ENCODE measurements at regions not wholly inside any gene's neighbourhood (a gene's known extent, or its start where the extent isn't known, plus 50 kb on each side); places are given as distances from the start of the nearest gene placed in this dataset.

DNA sequence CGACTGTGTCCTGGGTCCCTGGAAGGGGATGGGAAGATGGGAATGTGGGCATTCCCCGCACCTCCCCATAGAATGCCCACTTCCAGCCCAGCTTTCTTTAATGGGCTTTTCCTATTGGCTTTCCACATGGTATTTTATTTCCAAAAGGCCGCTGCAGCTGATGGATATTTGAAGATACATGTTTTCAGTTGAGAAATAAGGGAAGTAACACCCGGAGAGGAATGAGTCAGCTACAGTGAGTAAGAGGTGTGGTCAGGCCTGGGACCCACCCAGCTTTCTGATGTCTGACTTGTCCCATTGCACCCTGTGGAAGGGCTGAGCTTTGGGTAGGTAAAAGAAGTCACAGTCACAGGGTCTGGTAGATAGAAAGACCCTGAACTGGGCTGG is 476.9 kb downstream of the MIAT start:
- peaks cover 0 to 3% (median 0%) of the 10 kb centered on the region in 5 donors for H3K4me1 ChIP-seq (ENCODE audit: control insufficient read depth in 5 of 5, insufficient read depth in 5 of 5, low read length in 5 of 5)
- no peak for DNase-seq
- peaks cover 0 to 16% (median 4%) of the 10 kb centered on the region in 4 donors for H3K9me3 ChIP-seq (ENCODE audit: control insufficient read depth in 4 of 4, insufficient read depth in 3 of 4, low read length in 3 of 4)
- H3K36me3 ChIP-seq (ENCODE audit: control insufficient read depth in 4 of 4, insufficient read depth in 4 of 4, low read length in 4 of 4) = no peaks in the 10 kb centered on the region
- H3K4me3 ChIP-seq = no peak overlapping the region
- ATAC-seq (ENCODE audit: insufficient read depth, low FRiP score) = peak; percentile 43
- TF ChIP-seq CTCF (IDR thresholded peaks at IDR 0.05; ENCODE audit: control extremely low read depth, extremely low read depth) = no peak
- H3K27me3 ChIP-seq (ENCODE audit: control insufficient read depth in 3 of 3, insufficient read depth in 3 of 3, low read length in 2 of 3) = peaks cover 0 to 6% (median 5%) of the 10 kb centered on the region in 3 donors
- no peak overlapping the region for H3K9ac ChIP-seq (ENCODE audit: insufficient read depth in 1 of 2, low read length in 2 of 2)
- H3K27ac ChIP-seq (ENCODE audit: low read depth in 1 of 2, low read length in 1 of 2) = no peak overlapping the region
- WGBS, 2 donors = 40 to 51% methylated on average over 4 of the region's 4 CpGs

GRCh38 chr22:27135031-27135981 is 477.9 kb downstream of the MIAT start:
- ATAC-seq (ENCODE audit: insufficient read depth, low FRiP score) = no peak
- Histone ChIP-seq H3K36me3 (ENCODE audit: control insufficient read depth in 4 of 4, insufficient read depth in 4 of 4, low read length in 4 of 4) (no peaks in the 10 kb centered on the region), H3K4me1 (ENCODE audit: control insufficient read depth in 5 of 5, insufficient read depth in 5 of 5, low read length in 5 of 5) (peaks cover 0 to 4% (median 0%) of the 10 kb centered on the region in 5 donors), H3K4me3 (no peak overlapping the region), H3K9me3 (ENCODE audit: control insufficient read depth in 4 of 4, insufficient read depth in 3 of 4, low read length in 3 of 4) (peaks cover 0 to 16% (median 4%) of the 10 kb centered on the region in 4 donors), H3K27me3 (ENCODE audit: control insufficient read depth in 3 of 3, insufficient read depth in 3 of 3, low read length in 2 of 3) (peaks cover 0 to 6% (median 5%) of the 10 kb centered on the region in 3 donors), H3K9ac (ENCODE audit: insufficient read depth in 1 of 2, low read length in 2 of 2) (no peak overlapping the region), H3K27ac (ENCODE audit: low read depth in 1 of 2, low read length in 1 of 2) (no peak overlapping the region)
- no peak for DNase-seq
- 68 to 83% methylated on average over 7 of the region's 7 CpGs for WGBS, 2 donors
- no peak for TF ChIP-seq CTCF (IDR thresholded peaks at IDR 0.05; ENCODE audit: control extremely low read depth, extremely low read depth)

- H3K27ac ChIP-seq (ENCODE audit: low read depth in 1 of 2, low read length in 1 of 2) = no peak overlapping the region
- no peak for TF ChIP-seq CTCF (IDR thresholded peaks at IDR 0.05; ENCODE audit: control extremely low read depth, extremely low read depth)
- H3K36me3 ChIP-seq (ENCODE audit: control insufficient read depth in 4 of 4, insufficient read depth in 4 of 4, low read length in 4 of 4) = no peaks in the 10 kb centered on the region
- peaks cover 0 to 4% (median 0%) of the 10 kb centered on the region in 5 donors for H3K4me1 ChIP-seq (ENCODE audit: control insufficient read depth in 5 of 5, insufficient read depth in 5 of 5, low read length in 5 of 5)
- ATAC-seq (ENCODE audit: insufficient read depth, low FRiP score) (no peak), DNase-seq (no peak)
- peaks cover 0 to 11% (median 9%) of the 10 kb centered on the region in 3 donors for H3K27me3 ChIP-seq (ENCODE audit: control insufficient read depth in 3 of 3, insufficient read depth in 3 of 3, low read length in 2 of 3)
- no peak overlapping the region for H3K9ac ChIP-seq (ENCODE audit: insufficient read depth in 1 of 2, low read length in 2 of 2)
- H3K4me3 ChIP-seq = no peak overlapping the region
- peaks cover 0 to 16% (median 4%) of the 10 kb centered on the region in 4 donors for H3K9me3 ChIP-seq (ENCODE audit: control insufficient read depth in 4 of 4, insufficient read depth in 3 of 4, low read length in 3 of 4)
- 98 to 99% methylated on average over 2 of the region's 2 CpGs for WGBS, 2 donors
These were observed 479.2 kb downstream of the MIAT start for GRCh38 chr22:27136596-27136995.

Data from lung (tissue), 11 donors.